ENCODE measurements at regions not wholly inside any gene's neighbourhood (a gene's known extent, or its start where the extent isn't known, plus 50 kb on each side); places are given as distances from the start of the nearest gene placed in this dataset.

- Histone ChIP-seq H3K14ac (ENCODE audit: insufficient read depth, low read length) (no peak overlapping the region), H3K27ac (ENCODE audit: insufficient read length, low read depth, low read length) (no peak overlapping the region), H3K9ac (ENCODE audit: extremely low read depth, insufficient read length, low read length) (no peak overlapping the region), H4K20me1 (ENCODE audit: control insufficient read depth, insufficient read depth, insufficient read length) (no peaks in the 10 kb centered on the region), H3K4me2 (ENCODE audit: insufficient read depth, insufficient read length, low read length) (no peak overlapping the region), H2BK12ac (ENCODE audit: insufficient read length, low read depth, low read length) (no peak overlapping the region), H3K9me3 (ENCODE audit: control insufficient read depth, low read depth, low read length) (no peaks in the 10 kb centered on the region), H3T11ph (ENCODE audit: low read length) (no peak overlapping the region), H2BK5ac (ENCODE audit: insufficient read length, low read length) (no peak overlapping the region), H3K27me3 (ENCODE audit: insufficient read depth, low read length) (no peaks in the 10 kb centered on the region), H2BK120ac (ENCODE audit: low read depth, low read length, poor library complexity, severe bottlenecking) (no peak overlapping the region), H3K4ac (ENCODE audit: low read depth, low read length) (no peak overlapping the region), H2BK15ac (ENCODE audit: low read depth, low read length) (no peak overlapping the region), H3K79me1 (ENCODE audit: insufficient read depth, low read depth, low read length, poor library complexity, severe bottlenecking) (no peaks in the 10 kb centered on the region), H2AFZ (ENCODE audit: low read length) (no peak overlapping the region), H4K91ac (ENCODE audit: insufficient read length, low read depth, low read length) (no peak overlapping the region), H4K5ac (ENCODE audit: insufficient read length, low read depth, low read length) (no peak overlapping the region), H3K23me2 (ENCODE audit: insufficient read length, low read depth, low read length, poor library complexity, severe bottlenecking) (no peaks in the 10 kb centered on the region), H3K23ac (ENCODE audit: insufficient read length, low read depth, low read length) (no peak overlapping the region), H2AK5ac (ENCODE audit: insufficient read length, low read length) (no peak overlapping the region), H3K79me2 (ENCODE audit: insufficient read depth, low read length) (no peaks in the 10 kb centered on the region), H3K56ac (ENCODE audit: insufficient read length, low read depth, low read length) (no peak overlapping the region), H2BK20ac (ENCODE audit: low read depth, low read length, poor library complexity, severe bottlenecking) (no peak overlapping the region), H3K4me1 (ENCODE audit: insufficient read depth, low read length) (no peaks in the 10 kb centered on the region), H3K18ac (ENCODE audit: insufficient read length, low read depth, low read length) (no peak overlapping the region), H4K8ac (replicated peaks; ENCODE audit: insufficient read length, low read depth, low read length) (no peak overlapping the region)
- DNase-seq, result no peak
- TF ChIP-seq CTCF (conservative IDR thresholded peaks at IDR 0.05), result no peak
- no peaks in the 10 kb centered on the region for H3K9me3 Mint-ChIP-seq
- no peak overlapping the region for H3K27ac Mint-ChIP-seq
- no peaks in the 10 kb centered on the region for H3K4me1 Mint-ChIP-seq
- no peaks in the 10 kb centered on the region; a peak in 1 of 7 replicates for H3K36me3 Mint-ChIP-seq (ENCODE audit: insufficient read depth in 1 of 3, low read depth in 3 of 3)
- no peak overlapping the region for H3K4me3 Mint-ChIP-seq
- no CpG with 5 or more reads among the region's 3 CpGs for WGBS (ENCODE audit: extremely low coverage, insufficient read length, low lambda C conversion rate)
- H3K27me3 Mint-ChIP-seq (ENCODE audit: low read depth), result no peaks in the 10 kb centered on the region
These were observed 334.9 kb upstream of the DPH6 start for GRCh38 chr15:35880896-35881295.

Data from H9 (cell line).